HEK293 (cell line): ENCODE measurements at regions not wholly inside any gene's neighbourhood (a gene's known extent, or its start where the extent isn't known, plus 50 kb on each side); places are given as distances from the start of the nearest gene placed in this dataset.

ENCODE experiments used
- CTCF ChIP-seq: fragments of 450-650 bp; formaldehyde crosslinking; IDR thresholded peaks from 2 replicates; pipeline ENCODE4 v1.5.1; 2016; ENCODE audit warnings: missing biosample characterization, missing genetic modification characterization
- HOXC10 ChIP-seq: sonication (generic); formaldehyde crosslinking; IDR thresholded peaks from 2 replicates; pipeline ENCODE4 v1.8.1; 2023; ENCODE audit warnings: mild to moderate bottlenecking, missing genetic modification reagents
- HOXD13 ChIP-seq: sonication (generic); formaldehyde crosslinking; IDR thresholded peaks from 2 replicates; pipeline ENCODE4 v1.8.0; 2022; ENCODE audit warnings: missing genetic modification reagents, borderline replicate concordance
- PBX3 ChIP-seq: sonication (generic); formaldehyde crosslinking; IDR thresholded peaks from 2 replicates; pipeline ENCODE4 v1.8.1; 2022; ENCODE audit warnings: mild to moderate bottlenecking, moderate library complexity, missing genetic modification reagents
- ZBTB1 ChIP-seq: fragments of 450-650 bp; formaldehyde crosslinking; IDR thresholded peaks from 2 replicates; pipeline ENCODE4 v1.5.1; 2016; ENCODE audit warnings: missing biosample characterization, missing genetic modification characterization
- ZFP37 ChIP-seq: fragments of 450-650 bp; formaldehyde crosslinking; IDR thresholded peaks from 2 replicates; pipeline ENCODE4 v1.5.1; 2016; ENCODE audit warnings: missing biosample characterization, missing genetic modification characterization
- ZNF10 ChIP-seq: fragments of 450-650 bp; formaldehyde crosslinking; IDR thresholded peaks from 2 replicates; pipeline ENCODE4 v1.5.1; 2017; ENCODE audit warnings: missing biosample characterization, missing genetic modification characterization
- ZNF23 ChIP-seq: fragments of 450-650 bp; formaldehyde crosslinking; IDR thresholded peaks from 2 replicates; pipeline ENCODE4 v1.5.1; 2016; ENCODE audit warnings: missing biosample characterization, missing genetic modification characterization, borderline replicate concordance
- ZNF341 ChIP-seq: fragments of 450-650 bp; formaldehyde crosslinking; IDR thresholded peaks from 2 replicates; pipeline ENCODE4; 2016; ENCODE audit warnings: low read depth, missing biosample characterization, missing genetic modification characterization
- ZNF580 ChIP-seq: fragments of 450-650 bp; formaldehyde crosslinking; IDR thresholded peaks from 2 replicates; pipeline ENCODE4 v1.5.1; 2016; ENCODE audit warnings: missing biosample characterization, missing genetic modification characterization
- ZNF629 ChIP-seq: fragments of 450-650 bp; formaldehyde crosslinking; IDR thresholded peaks from 2 replicates; pipeline ENCODE4 v1.5.1; 2017; ENCODE audit warnings: missing biosample characterization, missing genetic modification characterization

- TF ChIP-seq HOXD13 (no peak), CTCF (tag by site-specific recombination) (no peak), PBX3 (CRISPR knock-in tag) (no peak), HOXC10 (CRISPR knock-in tag) (no peak), ZNF341 (tag by site-specific recombination) (no peak), ZNF23 (tag by site-specific recombination) (no peak), ZNF629 (tag by site-specific recombination) (no peak), ZNF10 (no peak), ZFP37 (no peak), ZBTB1 (tag by site-specific recombination) (no peak), ZNF580 (no peak)
These were observed 1713.4 kb downstream of the NCAM2 start for GRCh38 chr21:22711636-22712035.
